ENCODE measurements at regions not wholly inside any gene's neighbourhood (a gene's known extent, or its start where the extent isn't known, plus 50 kb on each side); places are given as distances from the start of the nearest gene placed in this dataset.

DNA sequence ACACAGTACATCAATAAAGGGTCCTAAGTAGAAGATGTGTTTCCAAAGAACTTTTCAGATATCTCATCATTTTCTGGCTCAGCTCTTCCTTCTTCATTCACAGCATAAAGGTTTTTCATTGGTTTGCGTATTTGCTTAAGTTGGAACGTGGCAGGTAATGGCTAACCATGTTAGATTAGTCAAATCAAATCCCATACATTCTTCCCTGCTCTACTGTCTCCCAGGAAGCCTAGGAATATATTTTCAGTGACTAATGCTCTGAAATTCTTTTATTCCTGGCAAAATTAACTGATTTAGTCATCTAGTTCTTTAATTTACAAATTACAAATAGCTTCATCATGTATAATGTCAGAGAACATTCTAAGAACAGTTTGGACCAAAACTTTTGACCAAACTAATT is 99.6 kb upstream of the TMEM161B start:
- H3K27me3 Mint-ChIP-seq (ENCODE audit: insufficient read depth, low read depth, poor library complexity), result peaks cover 2% of the 10 kb centered on the region
- DNase-seq (ENCODE audit: low spot score) (no peak), ATAC-seq (no peak)
- no peaks in the 10 kb centered on the region for H4K20me1 ChIP-seq (replicated peaks; ENCODE audit: insufficient read depth)
- H2AFZ ChIP-seq, result no peak overlapping the region
- 0 out of 2 replicates have a peak, but pooled peaks cover 3% of the 10 kb centered on the region for H3K9me2 ChIP-seq (ENCODE audit: insufficient read depth)
- H3K36me3 Mint-ChIP-seq (ENCODE audit: low read depth), result no peaks in the 10 kb centered on the region
- no peak overlapping the region for H3K27ac Mint-ChIP-seq
- no peaks in the 10 kb centered on the region for H3K9me3 Mint-ChIP-seq
- peaks cover 12% of the 10 kb centered on the region for H3K4me1 ChIP-seq (ENCODE audit: insufficient read depth)
- H3K36me3 ChIP-seq (ENCODE audit: insufficient read depth), result no peaks in the 10 kb centered on the region
- H3K4me1 Mint-ChIP-seq, result peaks cover 14% of the 10 kb centered on the region
- H3K4me3 Mint-ChIP-seq, result no peak overlapping the region
- TF ChIP-seq EZH2phosphoT487 (IDR thresholded peaks at IDR 0.05; ENCODE audit: unreplicated experiment) (no peak), JUNB (IDR thresholded peaks at IDR 0.05; ENCODE audit: unreplicated experiment) (no peak), POLR2AphosphoS5 (IDR thresholded peaks at IDR 0.05; ENCODE audit: low read depth) (no peak), NANOG (IDR thresholded peaks at IDR 0.05; ENCODE audit: borderline replicate concordance) (no peak), STAT1 (IDR thresholded peaks at IDR 0.05; ENCODE audit: unreplicated experiment) (no peak), ETS1 (IDR thresholded peaks at IDR 0.05) (no peak), ZNF114 (CRISPR knock-in tag; IDR thresholded peaks at IDR 0.05) (no peak), CREB1 (CRISPR knock-in tag; IDR thresholded peaks at IDR 0.05; ENCODE audit: low read depth) (no peak), ZNF462 (CRISPR knock-in tag; IDR thresholded peaks at IDR 0.05) (no peak), ZNF331 (CRISPR knock-in tag; IDR thresholded peaks at IDR 0.05; ENCODE audit: low read depth) (no peak), EZH2 (IDR thresholded peaks at IDR 0.05; ENCODE audit: low read depth, unreplicated experiment) (no peak)
- TF ChIP-seq, protein P1, sequence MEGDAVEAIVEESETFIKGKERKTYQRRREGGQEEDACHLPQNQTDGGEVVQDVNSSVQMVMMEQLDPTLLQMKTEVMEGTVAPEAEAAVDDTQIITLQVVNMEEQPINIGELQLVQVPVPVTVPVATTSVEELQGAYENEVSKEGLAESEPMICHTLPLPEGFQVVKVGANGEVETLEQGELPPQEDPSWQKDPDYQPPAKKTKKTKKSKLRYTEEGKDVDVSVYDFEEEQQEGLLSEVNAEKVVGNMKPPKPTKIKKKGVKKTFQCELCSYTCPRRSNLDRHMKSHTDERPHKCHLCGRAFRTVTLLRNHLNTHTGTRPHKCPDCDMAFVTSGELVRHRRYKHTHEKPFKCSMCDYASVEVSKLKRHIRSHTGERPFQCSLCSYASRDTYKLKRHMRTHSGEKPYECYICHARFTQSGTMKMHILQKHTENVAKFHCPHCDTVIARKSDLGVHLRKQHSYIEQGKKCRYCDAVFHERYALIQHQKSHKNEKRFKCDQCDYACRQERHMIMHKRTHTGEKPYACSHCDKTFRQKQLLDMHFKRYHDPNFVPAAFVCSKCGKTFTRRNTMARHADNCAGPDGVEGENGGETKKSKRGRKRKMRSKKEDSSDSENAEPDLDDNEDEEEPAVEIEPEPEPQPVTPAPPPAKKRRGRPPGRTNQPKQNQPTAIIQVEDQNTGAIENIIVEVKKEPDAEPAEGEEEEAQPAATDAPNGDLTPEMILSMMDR (conservative IDR thresholded peaks at IDR 0.05; ENCODE audit: low read depth in 2 of 2), result no peak
- TF ChIP-seq, protein P2, sequence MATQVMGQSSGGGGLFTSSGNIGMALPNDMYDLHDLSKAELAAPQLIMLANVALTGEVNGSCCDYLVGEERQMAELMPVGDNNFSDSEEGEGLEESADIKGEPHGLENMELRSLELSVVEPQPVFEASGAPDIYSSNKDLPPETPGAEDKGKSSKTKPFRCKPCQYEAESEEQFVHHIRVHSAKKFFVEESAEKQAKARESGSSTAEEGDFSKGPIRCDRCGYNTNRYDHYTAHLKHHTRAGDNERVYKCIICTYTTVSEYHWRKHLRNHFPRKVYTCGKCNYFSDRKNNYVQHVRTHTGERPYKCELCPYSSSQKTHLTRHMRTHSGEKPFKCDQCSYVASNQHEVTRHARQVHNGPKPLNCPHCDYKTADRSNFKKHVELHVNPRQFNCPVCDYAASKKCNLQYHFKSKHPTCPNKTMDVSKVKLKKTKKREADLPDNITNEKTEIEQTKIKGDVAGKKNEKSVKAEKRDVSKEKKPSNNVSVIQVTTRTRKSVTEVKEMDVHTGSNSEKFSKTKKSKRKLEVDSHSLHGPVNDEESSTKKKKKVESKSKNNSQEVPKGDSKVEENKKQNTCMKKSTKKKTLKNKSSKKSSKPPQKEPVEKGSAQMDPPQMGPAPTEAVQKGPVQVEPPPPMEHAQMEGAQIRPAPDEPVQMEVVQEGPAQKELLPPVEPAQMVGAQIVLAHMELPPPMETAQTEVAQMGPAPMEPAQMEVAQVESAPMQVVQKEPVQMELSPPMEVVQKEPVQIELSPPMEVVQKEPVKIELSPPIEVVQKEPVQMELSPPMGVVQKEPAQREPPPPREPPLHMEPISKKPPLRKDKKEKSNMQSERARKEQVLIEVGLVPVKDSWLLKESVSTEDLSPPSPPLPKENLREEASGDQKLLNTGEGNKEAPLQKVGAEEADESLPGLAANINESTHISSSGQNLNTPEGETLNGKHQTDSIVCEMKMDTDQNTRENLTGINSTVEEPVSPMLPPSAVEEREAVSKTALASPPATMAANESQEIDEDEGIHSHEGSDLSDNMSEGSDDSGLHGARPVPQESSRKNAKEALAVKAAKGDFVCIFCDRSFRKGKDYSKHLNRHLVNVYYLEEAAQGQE (IDR thresholded peaks at IDR 0.05; ENCODE audit: unreplicated experiment), result no peak
- H3K4me3 ChIP-seq, result no peak overlapping the region
- H3K79me2 ChIP-seq (replicated peaks; ENCODE audit: insufficient read depth), result no peaks in the 10 kb centered on the region
- H3K4me2 ChIP-seq, result no peak overlapping the region
- H3F3A ChIP-seq (replicated peaks; ENCODE audit: low read depth), result no peaks in the 10 kb centered on the region
- H3K27ac ChIP-seq (ENCODE audit: low read depth), result no peak overlapping the region
- no peaks in the 10 kb centered on the region for H3K27me3 ChIP-seq (ENCODE audit: insufficient read depth)

All from GM23338 (cell line).